ENCODE measurements at regions not wholly inside any gene's neighbourhood (a gene's known extent, or its start where the extent isn't known, plus 50 kb on each side); places are given as distances from the start of the nearest gene placed in this dataset.

DNA sequence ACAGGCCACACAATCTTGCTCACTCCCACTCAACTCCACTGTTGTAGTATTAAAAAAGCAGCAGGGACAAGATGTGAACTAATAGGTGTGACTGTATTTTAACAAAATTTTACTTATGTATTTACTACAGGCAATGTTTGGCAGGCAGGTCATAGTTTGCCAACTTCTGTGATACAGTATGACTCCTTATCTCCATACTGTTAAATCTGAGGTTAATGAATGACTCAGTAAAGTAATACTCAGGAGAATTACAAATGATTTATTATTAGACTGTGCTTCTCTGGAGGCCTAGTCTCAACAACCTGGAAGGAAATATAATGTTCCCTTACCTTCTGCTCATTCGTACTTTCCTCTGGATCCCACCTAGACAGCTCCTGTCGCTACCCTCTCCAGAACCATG, 258.6 kb upstream of the KCNMB2 start:
- no peaks in the 10 kb centered on the region for H3K4me1 ChIP-seq (ENCODE audit: control insufficient read depth, insufficient read depth, low read length)
- H3K27me3 ChIP-seq (ENCODE audit: control insufficient read depth, insufficient read depth, low read length), result no peaks in the 10 kb centered on the region
- DNase-seq (ENCODE audit: low read depth in 4 of 6, low spot score in 6 of 6), result no peak
- WGBS (ENCODE audit: insufficient coverage), result 92% methylated on average over 2 of the region's 2 CpGs
- peaks cover 11% of the 10 kb centered on the region for H3K9me3 ChIP-seq (ENCODE audit: control insufficient read depth, insufficient read depth, low read length)
- H3K4me3 ChIP-seq (ENCODE audit: low read depth, low read length), result no peak overlapping the region
- no peak overlapping the region for H3K27ac ChIP-seq (ENCODE audit: low read depth, low read length)
- no peaks in the 10 kb centered on the region for H3K36me3 ChIP-seq (ENCODE audit: control insufficient read depth, insufficient read depth, low read length)

DNA sequence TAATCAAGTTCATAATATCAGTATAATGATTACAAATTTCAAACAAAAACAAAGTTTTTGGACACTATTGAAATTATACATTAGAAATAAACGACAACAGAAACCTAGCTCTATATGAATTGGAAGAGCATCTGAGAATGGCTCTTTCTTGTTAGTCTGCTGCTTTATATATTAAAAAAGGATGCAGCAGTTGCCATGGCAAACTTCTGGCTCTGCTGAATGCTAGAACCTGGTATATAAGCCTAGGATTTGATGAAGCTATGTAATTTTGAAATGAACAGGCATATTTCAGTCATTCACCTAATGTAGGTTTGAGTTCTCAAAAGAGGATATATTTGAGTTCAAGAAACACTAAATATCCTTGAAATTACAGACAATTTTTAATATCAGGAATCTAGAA, 252.7 kb upstream of the KCNMB2 start:
- H3K4me1 ChIP-seq (ENCODE audit: control insufficient read depth, insufficient read depth, low read length), result no peaks in the 10 kb centered on the region
- peaks cover 13% of the 10 kb centered on the region for H3K9me3 ChIP-seq (ENCODE audit: control insufficient read depth, insufficient read depth, low read length)
- no peaks in the 10 kb centered on the region for H3K36me3 ChIP-seq (ENCODE audit: control insufficient read depth, insufficient read depth, low read length)
- no peak overlapping the region for H3K27ac ChIP-seq (ENCODE audit: low read depth, low read length)
- no peaks in the 10 kb centered on the region for H3K27me3 ChIP-seq (ENCODE audit: control insufficient read depth, insufficient read depth, low read length)
- WGBS (ENCODE audit: insufficient coverage), result no CpG with 5 or more reads among the region's 1 CpG
- no peak overlapping the region for H3K4me3 ChIP-seq (ENCODE audit: low read depth, low read length)
- DNase-seq (ENCODE audit: low read depth in 4 of 6, low spot score in 6 of 6), result peak in 3 of 6 donors; percentile 6 to 70 (median 48)

DNA sequence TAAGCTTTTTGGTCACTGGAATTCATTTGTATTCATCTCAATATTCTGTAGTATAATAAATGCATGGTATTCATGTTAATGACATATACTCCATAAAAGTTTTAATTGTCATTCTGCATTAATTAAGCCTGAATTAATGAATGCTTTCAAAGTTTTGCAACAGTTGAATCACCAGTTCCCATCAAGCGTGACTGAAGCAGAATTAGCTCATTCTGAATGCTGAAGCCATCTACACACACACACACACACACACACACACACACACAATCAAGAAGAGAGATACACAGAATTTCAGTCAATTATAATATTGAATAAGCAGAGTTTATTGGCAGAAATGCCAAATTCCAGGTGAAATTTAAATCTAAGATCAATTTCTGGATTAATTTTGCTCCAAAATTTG, 252.1 kb upstream of the KCNMB2 start:
- Histone ChIP-seq H3K4me1 (ENCODE audit: control insufficient read depth, insufficient read depth, low read length) (no peaks in the 10 kb centered on the region), H3K36me3 (ENCODE audit: control insufficient read depth, insufficient read depth, low read length) (no peaks in the 10 kb centered on the region), H3K4me3 (ENCODE audit: low read depth, low read length) (no peak overlapping the region), H3K9me3 (ENCODE audit: control insufficient read depth, insufficient read depth, low read length) (peaks cover 12% of the 10 kb centered on the region), H3K27ac (ENCODE audit: low read depth, low read length) (no peak overlapping the region), H3K27me3 (ENCODE audit: control insufficient read depth, insufficient read depth, low read length) (no peaks in the 10 kb centered on the region)
- WGBS (ENCODE audit: insufficient coverage), result no CpG with 5 or more reads among the region's 1 CpG
- peak in 1 of 6 donors; percentile 24 for DNase-seq (ENCODE audit: low read depth in 4 of 6, low spot score in 6 of 6)

DNA sequence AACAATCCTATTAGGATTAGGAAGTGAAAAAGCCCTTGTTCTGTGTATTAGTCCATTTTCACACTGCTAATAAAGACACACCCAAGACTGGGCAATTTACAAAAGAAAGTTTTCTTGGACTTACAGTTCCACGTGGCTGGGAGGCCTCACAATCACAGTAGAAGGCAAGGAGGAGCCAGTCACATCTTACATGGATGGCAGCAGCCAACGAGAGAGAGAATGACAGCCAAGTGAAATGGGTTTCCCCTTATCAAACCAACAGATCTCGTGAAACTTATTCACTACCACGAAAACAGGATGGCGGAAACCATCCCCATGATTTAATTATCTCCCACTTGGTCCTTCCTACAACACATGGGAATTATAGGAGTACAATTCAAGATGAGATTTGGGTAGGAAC, 248.2 kb upstream of the KCNMB2 start:
- Histone ChIP-seq H3K27ac (ENCODE audit: low read depth, low read length) (no peak overlapping the region), H3K27me3 (ENCODE audit: control insufficient read depth, insufficient read depth, low read length) (no peaks in the 10 kb centered on the region), H3K4me1 (ENCODE audit: control insufficient read depth, insufficient read depth, low read length) (no peaks in the 10 kb centered on the region), H3K9me3 (ENCODE audit: control insufficient read depth, insufficient read depth, low read length) (peaks cover 2% of the 10 kb centered on the region), H3K4me3 (ENCODE audit: low read depth, low read length) (no peak overlapping the region), H3K36me3 (ENCODE audit: control insufficient read depth, insufficient read depth, low read length) (no peaks in the 10 kb centered on the region)
- WGBS (ENCODE audit: insufficient coverage), result 88% methylated on average over 2 of the region's 5 CpGs
- DNase-seq (ENCODE audit: low read depth in 4 of 6, low spot score in 6 of 6), result no peak

DNA sequence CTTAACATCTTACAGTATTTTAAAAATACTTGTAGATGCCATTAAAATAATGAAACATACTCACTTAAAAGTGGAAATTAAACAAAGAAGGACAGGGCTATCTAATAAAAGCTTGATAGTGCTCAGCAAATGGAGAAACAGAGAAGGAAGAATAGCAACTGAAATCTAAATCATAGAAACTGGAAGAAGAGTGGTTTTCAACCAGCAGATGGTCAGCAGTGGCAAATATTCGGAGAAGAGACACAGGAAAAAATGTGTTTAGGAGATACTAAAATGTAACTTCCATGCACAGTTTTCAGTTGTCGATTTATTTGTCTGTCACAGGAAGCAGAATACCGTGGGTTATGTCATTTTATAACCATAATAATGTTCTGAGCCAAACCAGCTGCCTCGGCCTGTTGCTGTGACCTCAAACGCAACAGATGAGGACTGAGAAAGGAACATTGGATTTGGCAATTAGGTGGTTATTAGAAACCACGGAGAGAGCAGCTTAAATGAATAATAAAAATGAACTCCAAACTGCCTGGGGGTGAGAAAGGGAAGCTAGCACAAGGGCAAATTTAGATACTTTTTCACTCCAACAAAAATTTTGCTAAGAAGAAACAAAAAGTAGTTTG, 246.6 kb upstream of the KCNMB2 start:
- WGBS (ENCODE audit: insufficient coverage), result no CpG with 5 or more reads among the region's 6 CpGs
- no peaks in the 10 kb centered on the region for H3K27me3 ChIP-seq (ENCODE audit: control insufficient read depth, insufficient read depth, low read length)
- peaks cover 2% of the 10 kb centered on the region for H3K9me3 ChIP-seq (ENCODE audit: control insufficient read depth, insufficient read depth, low read length)
- H3K27ac ChIP-seq (ENCODE audit: low read depth, low read length), result no peak overlapping the region
- H3K36me3 ChIP-seq (ENCODE audit: control insufficient read depth, insufficient read depth, low read length), result no peaks in the 10 kb centered on the region
- DNase-seq (ENCODE audit: low read depth in 4 of 6, low spot score in 6 of 6), result no peak
- H3K4me3 ChIP-seq (ENCODE audit: low read depth, low read length), result no peak overlapping the region
- no peaks in the 10 kb centered on the region for H3K4me1 ChIP-seq (ENCODE audit: control insufficient read depth, insufficient read depth, low read length)

DNA sequence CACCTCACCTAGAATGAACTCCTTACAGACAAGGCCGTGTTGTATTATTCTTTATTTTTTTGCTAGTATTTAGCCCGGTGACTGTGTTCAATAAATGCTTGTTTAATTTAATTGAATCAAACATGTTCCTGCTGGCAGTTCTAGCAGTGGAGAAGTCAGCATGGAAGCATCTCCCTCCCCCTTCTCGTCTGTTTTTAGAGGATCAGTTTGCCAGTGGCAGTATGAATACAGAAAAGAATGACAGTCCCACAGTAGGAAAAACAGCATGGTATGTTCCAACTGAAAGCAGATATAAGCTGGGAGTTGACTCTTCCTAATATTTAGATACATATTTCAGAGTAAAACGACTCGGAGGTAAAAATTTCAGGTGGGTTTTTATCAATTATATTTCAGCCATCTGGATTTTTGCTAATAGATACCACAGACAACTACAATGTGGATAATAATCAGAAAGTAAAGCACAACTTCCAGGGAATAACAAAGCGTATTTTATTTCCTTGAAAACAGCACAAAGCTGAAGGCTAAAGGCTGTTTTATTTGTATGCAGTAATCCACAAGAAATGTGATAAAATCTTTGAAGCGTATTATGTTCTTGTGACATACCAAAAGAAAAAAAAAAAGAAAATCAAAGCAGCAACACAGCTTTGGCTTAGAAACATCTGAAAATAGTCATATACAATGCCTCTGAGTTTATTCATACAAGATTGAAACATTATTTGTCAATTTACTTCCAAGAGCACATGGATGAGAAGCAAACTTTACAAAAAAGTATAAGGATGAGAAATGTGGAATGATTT, 244.5 kb upstream of the KCNMB2 start:
- no peaks in the 10 kb centered on the region for H3K4me1 ChIP-seq (ENCODE audit: control insufficient read depth, insufficient read depth, low read length)
- no CpG with 5 or more reads among the region's 7 CpGs for WGBS (ENCODE audit: insufficient coverage)
- H3K27ac ChIP-seq (ENCODE audit: low read depth, low read length), result no peak overlapping the region
- H3K4me3 ChIP-seq (ENCODE audit: low read depth, low read length), result no peak overlapping the region
- H3K9me3 ChIP-seq (ENCODE audit: control insufficient read depth, insufficient read depth, low read length), result peaks cover 2% of the 10 kb centered on the region
- DNase-seq (ENCODE audit: low read depth in 4 of 6, low spot score in 6 of 6), result peak in 3 of 6 donors; percentile 9 to 82 (median 45)
- no peaks in the 10 kb centered on the region for H3K36me3 ChIP-seq (ENCODE audit: control insufficient read depth, insufficient read depth, low read length)
- no peaks in the 10 kb centered on the region for H3K27me3 ChIP-seq (ENCODE audit: control insufficient read depth, insufficient read depth, low read length)

DNA sequence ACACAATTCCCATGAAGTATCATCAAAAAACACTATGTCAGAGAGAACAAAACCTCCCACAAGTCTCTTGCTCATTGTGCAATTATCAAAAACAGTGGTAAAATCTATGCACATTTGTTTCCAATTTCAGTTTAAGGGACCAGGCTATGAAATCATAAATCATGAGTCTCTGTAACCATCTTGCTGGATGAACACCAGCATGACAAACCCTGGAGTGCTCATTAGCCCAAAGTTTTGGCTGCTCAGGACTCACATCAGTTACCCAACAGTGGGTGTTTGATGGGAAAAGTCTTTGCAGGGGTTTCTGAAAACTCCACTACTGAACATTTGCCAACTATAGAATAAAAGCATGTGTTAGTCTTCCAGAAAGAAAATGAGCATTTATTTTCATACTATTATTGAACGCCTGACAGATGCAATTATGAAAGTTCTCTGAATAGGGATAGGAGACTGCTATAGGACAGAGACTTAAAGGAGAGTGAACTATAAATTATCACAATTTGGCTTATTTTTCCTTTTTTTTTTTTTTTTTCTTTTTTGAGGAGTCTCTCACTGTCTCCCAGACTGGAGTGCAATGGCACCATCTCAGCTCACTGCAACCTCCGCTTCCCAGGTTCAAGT, 240.8 kb upstream of the KCNMB2 start:
- Histone ChIP-seq H3K36me3 (ENCODE audit: control insufficient read depth, insufficient read depth, low read length) (no peaks in the 10 kb centered on the region), H3K9me3 (ENCODE audit: control insufficient read depth, insufficient read depth, low read length) (no peaks in the 10 kb centered on the region), H3K4me3 (ENCODE audit: low read depth, low read length) (no peak overlapping the region), H3K27me3 (ENCODE audit: control insufficient read depth, insufficient read depth, low read length) (no peaks in the 10 kb centered on the region), H3K4me1 (ENCODE audit: control insufficient read depth, insufficient read depth, low read length) (no peaks in the 10 kb centered on the region), H3K27ac (ENCODE audit: low read depth, low read length) (no peak overlapping the region)
- WGBS (ENCODE audit: insufficient coverage), result no CpG with 5 or more reads among the region's 2 CpGs
- DNase-seq (ENCODE audit: low read depth in 4 of 6, low spot score in 6 of 6), result peak in 2 of 6 donors; percentile 40 to 51

DNA sequence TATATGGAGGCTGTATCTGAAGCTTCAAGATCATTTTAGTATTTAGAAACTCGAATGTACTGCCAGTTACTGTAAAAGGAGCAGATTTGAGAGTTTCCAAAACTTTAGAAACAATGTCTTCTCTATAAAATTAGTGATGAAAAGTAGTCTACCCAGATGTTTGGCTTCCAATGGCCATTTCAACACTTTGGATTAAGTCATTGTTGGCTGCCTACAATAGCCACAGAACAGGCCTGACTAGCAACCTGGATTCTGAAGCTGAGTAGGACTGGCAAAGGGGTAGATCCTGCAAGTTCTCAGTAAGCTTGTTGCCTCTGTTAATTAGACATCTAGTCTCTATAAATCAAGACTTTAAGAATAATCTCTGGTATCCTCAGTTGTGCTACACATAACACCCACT, 239.0 kb upstream of the KCNMB2 start:
- 100% methylated on average over 1 of the region's 1 CpG for WGBS (ENCODE audit: insufficient coverage)
- Histone ChIP-seq H3K9me3 (ENCODE audit: control insufficient read depth, insufficient read depth, low read length) (no peaks in the 10 kb centered on the region), H3K27ac (ENCODE audit: low read depth, low read length) (no peak overlapping the region), H3K4me3 (ENCODE audit: low read depth, low read length) (no peak overlapping the region), H3K36me3 (ENCODE audit: control insufficient read depth, insufficient read depth, low read length) (no peaks in the 10 kb centered on the region), H3K4me1 (ENCODE audit: control insufficient read depth, insufficient read depth, low read length) (no peaks in the 10 kb centered on the region), H3K27me3 (ENCODE audit: control insufficient read depth, insufficient read depth, low read length) (no peaks in the 10 kb centered on the region)
- DNase-seq (ENCODE audit: low read depth in 4 of 6, low spot score in 6 of 6), result no peak

DNA sequence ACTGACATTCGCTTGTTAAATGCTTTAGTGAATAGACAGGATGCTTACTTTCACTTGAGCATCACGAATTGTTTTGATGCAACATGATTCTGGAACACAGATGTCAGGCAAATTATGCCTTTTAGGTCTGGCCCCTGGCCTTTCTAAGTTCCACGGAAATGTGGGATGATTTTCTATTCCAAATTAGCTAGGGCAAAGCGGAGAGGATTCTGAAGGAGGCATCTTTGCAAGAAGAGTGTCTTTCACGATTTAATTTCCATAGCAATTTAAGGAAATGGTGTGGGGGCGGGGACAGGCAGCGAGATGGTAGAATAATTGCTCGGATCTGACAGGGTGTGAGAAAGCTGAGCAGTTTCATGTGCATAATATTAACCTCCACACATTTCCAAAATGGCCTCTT, 238.5 kb upstream of the KCNMB2 start:
- DNase-seq (ENCODE audit: low read depth in 4 of 6, low spot score in 6 of 6), result peak in 2 of 6 donors; percentile 47 to 61
- no peak overlapping the region for H3K27ac ChIP-seq (ENCODE audit: low read depth, low read length)
- H3K4me3 ChIP-seq (ENCODE audit: low read depth, low read length), result no peak overlapping the region

More for the DNA sequence above, 238.5 kb upstream of the KCNMB2 start:
- Histone ChIP-seq H3K27me3 (ENCODE audit: control insufficient read depth, insufficient read depth, low read length) (no peaks in the 10 kb centered on the region), H3K4me1 (ENCODE audit: control insufficient read depth, insufficient read depth, low read length) (no peaks in the 10 kb centered on the region), H3K36me3 (ENCODE audit: control insufficient read depth, insufficient read depth, low read length) (no peaks in the 10 kb centered on the region), H3K9me3 (ENCODE audit: control insufficient read depth, insufficient read depth, low read length) (no peaks in the 10 kb centered on the region)
- WGBS (ENCODE audit: insufficient coverage), result 80% methylated on average over 5 of the region's 8 CpGs
